Astrocyte of the spinal cord (primary cell): ENCODE measurements at regions not wholly inside any gene's neighbourhood (a gene's known extent, or its start where the extent isn't known, plus 50 kb on each side); places are given as distances from the start of the nearest gene placed in this dataset.

Source experiments
- DNase-seq: peaks from one replicate; pipeline ENCODE4 v3.0.0; 2011; ENCODE audit warnings: low read depth, low spot score
- H3K4me3 ChIP-seq: 2 replicates; pipeline ENCODE4 v1.5.1; 2011; ENCODE audit warnings: low read depth, mild to moderate bottlenecking, low read length, moderate library complexity
- in situ Hi-C: cut with HindIII; loops from 2 replicates; pipeline ENCODE4 v1.10.0; 2017; ENCODE audit warnings: low sequenced_read_pairs
- TF ChIP-seq, protein P1 (sequence below): IDR thresholded peaks from 2 replicates; pipeline ENCODE4 v1.5.1; 2012; ENCODE audit warnings: low read depth, mild to moderate bottlenecking, low read length, inconsistent platforms

- in situ Hi-C loops, result no loop called here
- no peak for DNase-seq
- TF ChIP-seq, protein P1, sequence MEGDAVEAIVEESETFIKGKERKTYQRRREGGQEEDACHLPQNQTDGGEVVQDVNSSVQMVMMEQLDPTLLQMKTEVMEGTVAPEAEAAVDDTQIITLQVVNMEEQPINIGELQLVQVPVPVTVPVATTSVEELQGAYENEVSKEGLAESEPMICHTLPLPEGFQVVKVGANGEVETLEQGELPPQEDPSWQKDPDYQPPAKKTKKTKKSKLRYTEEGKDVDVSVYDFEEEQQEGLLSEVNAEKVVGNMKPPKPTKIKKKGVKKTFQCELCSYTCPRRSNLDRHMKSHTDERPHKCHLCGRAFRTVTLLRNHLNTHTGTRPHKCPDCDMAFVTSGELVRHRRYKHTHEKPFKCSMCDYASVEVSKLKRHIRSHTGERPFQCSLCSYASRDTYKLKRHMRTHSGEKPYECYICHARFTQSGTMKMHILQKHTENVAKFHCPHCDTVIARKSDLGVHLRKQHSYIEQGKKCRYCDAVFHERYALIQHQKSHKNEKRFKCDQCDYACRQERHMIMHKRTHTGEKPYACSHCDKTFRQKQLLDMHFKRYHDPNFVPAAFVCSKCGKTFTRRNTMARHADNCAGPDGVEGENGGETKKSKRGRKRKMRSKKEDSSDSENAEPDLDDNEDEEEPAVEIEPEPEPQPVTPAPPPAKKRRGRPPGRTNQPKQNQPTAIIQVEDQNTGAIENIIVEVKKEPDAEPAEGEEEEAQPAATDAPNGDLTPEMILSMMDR, result no peak
- H3K4me3 ChIP-seq, result no peak overlapping the region
Measured at GRCh38 chr18:56455874-56456273, 182.5 kb downstream of the TXNL1 start.

DNA sequence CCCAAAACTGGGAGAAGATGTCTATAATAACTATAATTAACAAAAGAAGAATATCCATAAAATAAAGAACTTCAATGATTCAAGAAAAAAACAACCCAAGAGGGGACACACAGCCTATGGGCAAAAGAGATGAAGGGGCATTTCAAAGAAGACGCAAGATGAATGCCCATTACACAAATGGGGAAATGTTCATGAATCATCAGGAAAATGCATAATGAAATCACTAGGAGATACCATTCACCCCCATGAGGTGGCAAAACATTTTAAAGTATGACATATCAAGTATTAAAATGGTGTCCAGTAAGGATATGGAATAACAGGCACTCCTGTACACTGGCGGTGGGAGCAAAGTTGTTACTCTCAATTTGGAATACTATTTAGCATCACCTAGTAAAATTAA, 183.3 kb downstream of the TXNL1 start:
- in situ Hi-C loops, result no loop called here
- DNase-seq, result no peak
- H3K4me3 ChIP-seq, result no peak overlapping the region
- TF ChIP-seq, protein P1, result no peak

DNA sequence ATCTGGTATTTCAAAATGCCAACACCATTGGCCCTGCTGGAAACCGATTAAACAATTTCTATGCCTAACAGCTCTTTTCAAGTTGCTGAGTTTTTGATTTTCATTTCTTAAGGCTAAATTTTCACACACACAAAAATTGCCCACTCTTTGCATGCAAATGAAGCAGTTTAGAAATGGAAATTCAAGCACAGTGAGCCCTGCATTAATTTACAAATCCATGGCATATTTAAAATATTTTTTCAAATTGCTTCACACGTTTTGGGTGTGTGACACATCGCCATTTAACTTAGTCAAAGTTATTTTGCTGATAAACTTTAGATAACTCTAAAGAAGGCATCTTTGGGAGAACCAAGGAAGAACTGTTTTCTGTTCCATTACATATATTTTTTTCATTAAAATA, 184.8 kb downstream of the TXNL1 start:
- TF ChIP-seq, protein P1, result no peak
- no peak for DNase-seq
- in situ Hi-C loops, result no loop called here
- no peak overlapping the region for H3K4me3 ChIP-seq

DNA sequence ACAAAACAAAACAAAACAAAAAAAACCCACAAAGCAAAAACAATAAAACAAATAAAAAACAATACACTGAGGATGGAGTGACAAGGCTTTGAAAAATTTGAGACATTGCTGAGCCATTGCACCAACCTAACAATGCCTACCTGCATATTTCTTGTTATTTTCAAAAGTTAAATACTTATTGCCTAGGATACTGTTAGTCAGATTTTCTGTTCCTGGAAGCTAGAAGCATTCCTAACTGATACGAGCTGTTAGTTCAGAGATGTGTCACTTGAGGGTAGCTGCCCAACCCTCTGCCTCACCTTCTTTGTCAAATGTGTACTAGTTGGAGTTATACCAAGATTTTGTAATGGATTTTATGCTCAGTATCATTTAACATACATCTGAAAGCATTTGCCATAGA, 187.2 kb downstream of the TXNL1 start:
- DNase-seq, result no peak
- TF ChIP-seq, protein P1, result no peak
- H3K4me3 ChIP-seq, result no peak overlapping the region
- in situ Hi-C loops, result no loop called here

DNA sequence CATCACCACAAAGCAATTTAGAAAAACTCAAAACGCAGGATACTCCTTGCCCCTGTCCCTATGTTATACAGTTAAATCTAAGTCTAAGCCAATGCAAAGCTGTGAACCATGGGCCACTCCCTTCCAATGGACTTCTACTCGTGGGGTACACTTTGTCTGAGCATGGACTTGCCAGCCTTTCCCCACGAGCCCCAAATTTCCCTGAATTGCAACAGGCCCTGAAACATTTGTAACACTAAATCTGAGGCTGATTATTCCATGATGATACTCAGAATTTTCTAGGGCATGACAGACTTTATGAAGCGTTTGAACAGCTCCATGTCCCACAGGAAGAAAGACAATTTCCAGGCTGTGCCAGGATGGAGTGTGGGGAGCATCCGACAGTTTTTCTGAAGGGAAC, 189.6 kb downstream of the TXNL1 start:
- no peak overlapping the region for H3K4me3 ChIP-seq
- in situ Hi-C loops, result no loop called here
- DNase-seq, result no peak
- TF ChIP-seq, protein P1, result no peak

DNA sequence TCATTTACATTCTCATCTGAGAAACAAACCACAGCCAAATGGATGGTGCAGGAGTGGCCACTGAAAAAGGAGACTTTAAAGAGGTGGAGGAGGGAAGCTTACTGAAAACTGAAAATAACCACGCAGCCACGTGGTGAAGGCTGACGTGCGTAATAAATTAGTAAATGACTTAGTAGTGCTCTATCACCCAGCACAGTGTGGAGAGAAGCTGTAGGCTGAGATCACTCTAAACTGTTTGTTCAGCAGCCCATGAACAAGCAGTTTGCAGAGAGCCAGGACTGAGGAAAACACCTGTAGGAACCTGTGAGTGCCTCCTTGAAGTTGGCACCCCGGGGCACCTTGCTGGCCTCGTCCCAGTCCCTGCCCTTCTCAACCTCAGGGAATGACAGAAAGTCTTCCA, 193.0 kb downstream of the TXNL1 start:
- H3K4me3 ChIP-seq, result no peak overlapping the region
- TF ChIP-seq, protein P1, result no peak
- DNase-seq, result no peak
- in situ Hi-C loops, result no loop called here

DNA sequence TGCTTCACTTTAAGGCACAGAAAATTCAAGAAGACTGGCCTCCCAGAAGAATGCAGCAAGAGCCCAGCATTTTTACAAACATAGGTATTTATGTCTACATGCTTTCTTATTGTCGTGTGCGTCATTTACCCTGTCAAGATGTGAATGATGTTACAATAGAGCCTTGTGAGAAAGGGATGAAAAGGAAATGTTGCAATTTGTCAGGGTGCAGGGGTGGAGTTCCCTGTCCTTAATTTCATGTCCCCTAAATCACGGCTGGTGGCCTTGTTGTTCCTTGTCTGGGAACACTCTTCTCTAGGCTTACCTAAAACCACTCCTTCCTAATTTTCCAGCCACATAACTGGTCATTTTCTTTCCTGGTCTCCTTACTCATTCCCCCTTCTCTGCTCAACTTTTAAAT, 194.2 kb downstream of the TXNL1 start:
- in situ Hi-C loops, result no loop called here
- DNase-seq, result no peak
- TF ChIP-seq, protein P1, result no peak
- no peak overlapping the region for H3K4me3 ChIP-seq
